Activated CD8-positive, alpha-beta memory T cell treated with anti-CD3 and anti-CD28 coated beads for 4 hours (primary cell): ENCODE measurements at regions not wholly inside any gene's neighbourhood (a gene's known extent, or its start where the extent isn't known, plus 50 kb on each side); places are given as distances from the start of the nearest gene placed in this dataset.
"Not testable (repeated sequence)": the region's sequence is repeated elsewhere in the genome, so short reads cannot be mapped to it uniquely, and the experiment has no call there.

ENCODE experiments used
- DNase-seq, 2 donors: peaks; one replicate each; pipeline ENCODE4 v3.0.0-alpha.2; 2020; ENCODE audit warnings: low read depth in 2 of 2

- not testable (repeated sequence) for DNase-seq
These were observed 2021.7 kb upstream of the LRRTM1 start for GRCh38 chr2:82326180-82326767.

DNA sequence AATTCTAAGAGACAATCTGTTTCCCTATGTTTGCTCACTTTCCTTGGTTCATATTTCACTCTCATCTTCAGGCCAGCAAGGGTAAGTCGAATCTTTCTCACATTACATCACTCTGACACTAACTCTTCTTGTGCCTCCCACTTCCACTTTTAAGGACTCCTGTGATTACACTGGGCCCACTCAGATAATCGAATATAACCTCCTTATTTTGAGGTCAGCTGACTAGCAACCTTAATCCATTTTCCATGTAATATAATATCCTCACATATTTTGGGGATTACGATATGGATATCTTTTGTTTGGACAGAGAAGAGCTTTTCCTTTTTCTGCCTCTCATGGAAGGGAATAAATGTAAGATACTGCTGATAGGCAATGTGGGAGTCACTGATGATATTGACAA, 2015.7 kb upstream of the LRRTM1 start:
- DNase-seq, result no peak

DNA sequence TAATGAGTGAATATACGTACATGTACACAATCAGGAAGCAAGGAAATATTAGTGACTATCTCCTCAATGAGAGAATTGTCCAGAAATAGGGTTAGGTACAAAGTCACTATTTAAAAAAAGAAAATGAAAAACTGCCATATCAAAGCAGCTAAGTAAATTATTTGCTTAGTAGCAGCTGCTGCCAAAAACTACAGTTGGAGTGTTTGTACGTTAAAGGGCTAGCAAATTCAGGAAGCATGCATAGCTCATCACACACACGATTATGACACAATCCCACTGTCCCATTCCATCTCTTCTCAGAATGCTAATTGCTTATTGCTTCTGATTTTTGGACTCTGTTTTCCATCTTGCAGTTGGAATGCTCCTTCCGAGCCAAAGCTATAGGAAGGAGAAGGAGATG, 2012.5 kb upstream of the LRRTM1 start:
- no peak for DNase-seq

GRCh38 chr2:82316586-82316985, 2012.0 kb upstream of the LRRTM1 start:
- DNase-seq, result no peak

- no peak for DNase-seq
These were observed 2010.4 kb upstream of the LRRTM1 start for GRCh38 chr2:82314836-82315472.

GRCh38 chr2:82307511-82307910, 2003.0 kb upstream of the LRRTM1 start:
- no peak for DNase-seq

DNA sequence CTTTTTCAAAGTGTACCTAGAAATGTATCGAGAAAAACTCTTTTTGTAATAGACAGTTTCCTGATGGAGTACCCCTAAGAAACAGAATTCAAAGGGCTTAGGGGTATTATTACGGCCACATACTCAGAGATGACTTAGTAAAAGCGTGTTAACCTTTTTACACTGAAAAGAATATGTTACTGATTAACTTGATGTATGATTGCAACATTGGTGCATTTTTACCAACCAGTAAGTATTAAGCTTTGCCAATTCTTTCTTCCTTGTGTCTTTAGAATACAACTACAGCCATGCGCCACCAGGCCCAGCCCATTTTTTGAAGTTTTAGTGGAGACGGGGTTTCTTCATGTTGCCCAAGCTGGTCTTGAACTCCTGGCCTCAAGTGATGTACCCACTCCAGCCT, 1997.0 kb upstream of the LRRTM1 start:
- DNase-seq, result no peak

DNA sequence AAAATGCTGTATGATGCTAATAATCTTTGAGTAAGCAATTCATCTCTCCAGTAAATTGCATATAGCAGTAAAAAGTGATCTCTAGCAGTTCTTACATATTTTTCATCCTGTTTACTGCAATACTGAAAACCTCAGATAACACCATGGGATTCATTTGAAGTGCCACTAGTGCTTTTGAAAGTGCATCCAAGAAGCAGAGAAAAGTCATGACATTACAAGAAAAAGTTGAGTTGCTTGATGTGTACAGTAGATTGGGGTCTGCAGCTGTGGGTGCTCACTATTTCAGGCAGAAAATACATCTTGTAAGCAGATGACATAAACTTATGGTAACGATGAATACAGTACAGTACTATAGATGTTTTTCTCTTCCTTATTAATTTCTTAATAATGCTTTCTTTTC, 1984.9 kb upstream of the LRRTM1 start:
- no peak for DNase-seq

GRCh38 chr2:82283075-82283474, 1978.5 kb upstream of the LRRTM1 start:
- no peak for DNase-seq

DNA sequence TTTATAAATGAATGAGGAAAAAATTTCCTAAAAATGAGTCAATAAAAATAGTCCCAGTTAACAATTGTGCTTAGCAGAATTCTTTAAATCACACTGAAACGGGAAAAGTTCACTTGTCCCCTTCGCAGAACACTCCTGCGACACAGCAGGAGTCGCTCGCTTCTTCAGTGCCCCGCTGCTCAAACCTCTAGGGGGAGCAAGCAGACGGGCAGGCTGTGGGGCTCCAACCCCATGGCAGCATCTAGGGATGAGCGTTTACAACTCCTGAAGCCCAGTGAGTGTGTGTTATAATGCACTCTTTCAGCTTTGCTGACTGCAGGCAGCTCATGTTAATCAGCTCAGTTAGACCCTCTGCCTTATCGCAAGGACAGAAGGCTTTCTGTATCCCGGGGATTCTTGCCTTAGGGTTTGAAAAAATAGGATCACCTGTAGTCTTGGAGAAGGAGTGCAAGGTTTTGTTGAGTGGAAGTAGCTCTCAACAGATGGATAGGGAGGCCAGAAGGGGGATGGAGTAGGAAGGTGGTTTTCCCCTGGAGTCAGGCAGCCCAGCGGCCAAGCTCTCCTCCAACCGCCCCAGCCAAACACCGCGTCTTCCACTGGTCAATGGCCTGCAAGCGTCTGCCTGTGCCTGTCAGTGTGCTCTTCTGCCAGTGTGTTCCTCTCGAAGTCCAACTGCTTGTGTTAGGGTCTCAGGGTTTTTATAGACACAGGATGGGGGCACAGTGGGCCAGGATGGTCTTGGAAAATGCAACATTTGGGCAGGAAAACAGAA, 1977.7 kb upstream of the LRRTM1 start:
- no peak for DNase-seq

DNA sequence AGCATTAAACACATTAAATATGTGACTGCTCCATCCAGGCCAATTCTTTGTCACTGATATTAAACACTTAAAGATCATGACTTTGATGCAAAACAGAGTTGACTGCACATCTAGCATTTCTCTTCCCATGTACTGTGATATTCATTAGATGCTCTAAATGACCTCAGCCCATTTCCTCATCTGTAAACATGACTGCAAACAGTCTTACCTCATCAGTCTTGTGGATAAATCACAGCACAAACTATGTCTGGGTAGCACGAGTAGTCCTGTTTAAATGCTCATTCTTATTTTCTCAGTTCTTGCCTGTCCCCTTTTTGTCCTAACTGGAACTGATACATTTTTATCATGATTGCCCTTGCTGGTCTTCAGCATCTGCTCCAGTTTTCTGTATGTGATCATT, 1974.8 kb upstream of the LRRTM1 start:
- no peak for DNase-seq

- no peak for DNase-seq
These were observed 1973.9 kb upstream of the LRRTM1 start for GRCh38 chr2:82278416-82278815.

GRCh38 chr2:82275599-82275998, 1971.0 kb upstream of the LRRTM1 start:
- no peak for DNase-seq

GRCh38 chr2:82268446-82268845, 1963.9 kb upstream of the LRRTM1 start:
- DNase-seq, result no peak

DNA sequence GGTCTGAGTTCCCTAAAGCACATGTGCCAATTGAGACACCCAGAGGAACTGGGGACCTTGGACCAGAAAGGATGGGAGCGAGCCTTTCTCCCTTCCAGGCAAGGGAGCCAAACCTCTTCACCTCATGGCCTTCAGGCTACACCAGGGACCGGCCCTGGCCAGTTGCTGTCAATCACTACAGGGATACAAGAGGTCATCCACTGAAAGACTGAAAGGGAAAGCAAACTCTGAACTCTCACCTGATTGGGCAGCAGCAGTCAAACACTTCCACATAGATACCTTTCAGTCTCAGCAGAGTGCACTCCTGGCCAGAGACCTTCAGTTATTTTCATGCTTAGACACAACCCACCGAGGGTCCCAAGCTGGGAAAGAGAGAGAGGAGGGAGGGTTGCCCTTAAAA, 1956.0 kb upstream of the LRRTM1 start:
- no peak for DNase-seq

- DNase-seq, result no peak
These were observed 1955.0 kb upstream of the LRRTM1 start for GRCh38 chr2:82259551-82259950.

GRCh38 chr2:82257796-82258555, 1953.4 kb upstream of the LRRTM1 start:
- DNase-seq, result no peak

GRCh38 chr2:82256983-82257632, 1952.6 kb upstream of the LRRTM1 start:
- DNase-seq, result no peak

- DNase-seq, result no peak
These were observed 1951.7 kb upstream of the LRRTM1 start for GRCh38 chr2:82256288-82256687.

DNA sequence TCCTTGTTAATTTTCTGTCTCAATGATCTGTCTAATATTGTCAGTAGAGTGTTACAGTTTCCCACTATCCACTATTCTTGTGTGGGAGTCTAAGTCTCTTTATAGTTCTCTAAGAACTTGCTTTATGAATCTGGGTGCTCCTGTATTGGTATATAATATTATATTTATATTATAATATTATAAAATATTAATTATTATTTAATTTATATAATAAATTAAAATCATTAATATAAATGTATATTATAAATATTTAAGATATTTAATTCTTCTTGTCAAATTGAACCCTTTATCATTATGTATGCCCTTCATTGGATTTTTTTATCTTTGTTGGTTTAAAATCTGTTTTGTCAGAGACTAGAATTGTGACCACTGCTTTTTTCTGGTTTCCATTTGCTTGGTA, 1950.2 kb upstream of the LRRTM1 start:
- no peak for DNase-seq

GRCh38 chr2:82246220-82246775, 1941.7 kb upstream of the LRRTM1 start:
- no peak for DNase-seq

DNA sequence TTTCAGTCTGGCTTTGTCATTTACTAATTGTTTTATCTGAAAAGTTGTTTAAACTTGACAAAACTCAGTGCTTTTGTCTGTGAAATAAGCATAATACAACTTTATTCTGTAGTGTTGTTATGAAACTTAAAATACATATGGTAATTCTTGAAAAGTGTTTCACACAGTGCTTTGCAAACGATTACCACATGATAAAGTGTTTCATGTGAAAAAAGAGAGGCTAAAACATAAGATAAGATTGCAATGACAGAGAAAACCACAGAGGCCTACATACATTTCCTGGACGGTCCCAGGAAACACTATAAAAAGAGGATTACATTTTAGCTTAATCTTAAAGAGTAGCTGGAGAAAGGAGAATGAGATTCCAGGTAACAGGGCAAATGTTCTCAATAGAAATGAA, 1934.6 kb upstream of the LRRTM1 start:
- DNase-seq, result no peak
